Small intestine (tissue), 7 donors: ENCODE measurements at regions not wholly inside any gene's neighbourhood (a gene's known extent, or its start where the extent isn't known, plus 50 kb on each side); places are given as distances from the start of the nearest gene placed in this dataset.

Experiments used
- DNase-seq, 2 donors: peaks; one replicate each; pipeline versions ENCODE4 v3.0.0 to v3.0.0-alpha.2; 2013
- FAIRE-seq: peaks from 2 replicates; lab custom pipeline; 2012; peaks lifted over from hg19 to GRCh38; lab: Jason Lieb, UNC
- H3K27ac ChIP-seq, 3 donors: one replicate each; pipeline ENCODE4 v1.5.1; 2013; ENCODE audit warnings: low read length in 2 of 3, mild to moderate bottlenecking in 2 of 3, control low read depth in 1 of 3, inconsistent platforms in 1 of 3, low read depth in 1 of 3, moderate library complexity in 1 of 3
- H3K27me3 ChIP-seq, 3 donors: one replicate each; pipeline ENCODE4 v1.6.1; 2013; ENCODE audit warnings: low read length in 3 of 3, inconsistent platforms in 1 of 3; ENCODE audit not compliant: control insufficient read depth in 3 of 3, insufficient read depth in 3 of 3
- H3K36me3 ChIP-seq, 3 donors: one replicate each; pipeline ENCODE4 v1.6.1; 2013; ENCODE audit warnings: low read length in 3 of 3, inconsistent platforms in 1 of 3, low read depth in 1 of 3, mild to moderate bottlenecking in 1 of 3, moderate library complexity in 1 of 3; ENCODE audit not compliant: control insufficient read depth in 3 of 3, insufficient read depth in 2 of 3
- H3K4me1 ChIP-seq, 3 donors: one replicate each; pipeline ENCODE4 v1.6.1; 2013; ENCODE audit warnings: low read length in 2 of 3, inconsistent platforms in 1 of 3, low read depth in 1 of 3, mild to moderate bottlenecking in 1 of 3, moderate library complexity in 1 of 3; ENCODE audit not compliant: control insufficient read depth in 3 of 3, insufficient read depth in 2 of 3
- H3K4me3 ChIP-seq, 3 donors: one replicate each; pipeline ENCODE4 v1.5.1; 2013; ENCODE audit warnings: low read length in 3 of 3, control low read depth in 1 of 3, inconsistent platforms in 1 of 3, low read depth in 1 of 3, mild to moderate bottlenecking in 1 of 3, moderate library complexity in 1 of 3
- H3K9me3 ChIP-seq, 2 donors: one replicate each; pipeline ENCODE4 v1.6.1; 2013; ENCODE audit warnings: low read depth in 1 of 2, low read length in 1 of 2; ENCODE audit not compliant: control insufficient read depth in 2 of 2, insufficient read depth in 1 of 2
- WGBS, 3 donors: extraction: QIAGEN DNeasy Blood & Tissue Kit; methylation state at CpG; one replicate each; pipeline ENCODE4 v1.1.7; 2013; 5-methylcytosine and 5-hydroxymethylcytosine counted together
- donor health status: healthy with polysubstance abuse.
- donor health status: control.
- donor health status: control.
- donor health status: Bipolar disorder and iron deficiency.
- donor health status: healthy.

GRCh38 chr18:75527848-75528685 is 100.6 kb upstream of the SMIM21 start:
- H3K36me3 ChIP-seq, result no peaks in the 10 kb centered on the region
- whole genome bisulfite sequencing, 3 donors, result 78 to 86% (median 78%) methylated on average over 6 of the region's 6 CpGs
- no peaks in the 10 kb centered on the region for H3K27me3 ChIP-seq
- no peak overlapping the region for H3K4me3 ChIP-seq
- DNase-seq (no peak), FAIRE-seq (no peak)
- H3K27ac ChIP-seq, result no peak overlapping the region
- H3K9me3 ChIP-seq, result no peaks in the 10 kb centered on the region
- H3K4me1 ChIP-seq, result no peaks in the 10 kb centered on the region

GRCh38 chr18:75526038-75526437 is 98.5 kb upstream of the SMIM21 start:
- DNase-seq (no peak), FAIRE-seq (no peak)
- Histone ChIP-seq H3K27ac (no peak overlapping the region), H3K36me3 (no peaks in the 10 kb centered on the region), H3K4me1 (no peaks in the 10 kb centered on the region), H3K4me3 (no peak overlapping the region), H3K9me3 (no peaks in the 10 kb centered on the region), H3K27me3 (no peaks in the 10 kb centered on the region)
- 82 to 87% (median 84%) methylated on average over 6 of the region's 6 CpGs for WGBS, 3 donors

DNA sequence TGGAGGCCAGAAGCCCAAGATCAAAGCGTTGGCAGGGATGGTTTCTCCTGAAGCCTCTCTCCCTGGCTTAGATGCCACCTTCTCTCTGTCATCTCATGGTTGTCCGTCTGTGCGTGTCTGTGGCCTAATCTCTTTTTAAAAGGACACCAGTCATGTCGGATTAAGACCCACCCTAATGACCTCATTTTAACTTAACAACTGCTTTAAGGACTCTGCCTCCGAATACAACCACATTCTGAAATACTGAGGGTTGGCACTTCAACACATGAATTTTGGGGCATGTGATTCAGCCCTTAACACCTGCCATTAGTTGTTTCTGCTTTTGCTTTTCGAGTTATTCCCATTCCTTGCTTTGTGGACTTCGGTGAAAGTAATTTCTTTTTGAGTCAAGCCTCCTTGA is 97.8 kb upstream of the SMIM21 start:
- Histone ChIP-seq H3K27ac (no peak overlapping the region), H3K36me3 (no peaks in the 10 kb centered on the region), H3K9me3 (no peaks in the 10 kb centered on the region), H3K4me1 (no peaks in the 10 kb centered on the region), H3K4me3 (no peak overlapping the region), H3K27me3 (no peaks in the 10 kb centered on the region)
- WGBS, 3 donors, result 79 to 88% (median 84%) methylated on average over 7 of the region's 7 CpGs
- FAIRE-seq, result no peak
- DNase-seq, result no peak

DNA sequence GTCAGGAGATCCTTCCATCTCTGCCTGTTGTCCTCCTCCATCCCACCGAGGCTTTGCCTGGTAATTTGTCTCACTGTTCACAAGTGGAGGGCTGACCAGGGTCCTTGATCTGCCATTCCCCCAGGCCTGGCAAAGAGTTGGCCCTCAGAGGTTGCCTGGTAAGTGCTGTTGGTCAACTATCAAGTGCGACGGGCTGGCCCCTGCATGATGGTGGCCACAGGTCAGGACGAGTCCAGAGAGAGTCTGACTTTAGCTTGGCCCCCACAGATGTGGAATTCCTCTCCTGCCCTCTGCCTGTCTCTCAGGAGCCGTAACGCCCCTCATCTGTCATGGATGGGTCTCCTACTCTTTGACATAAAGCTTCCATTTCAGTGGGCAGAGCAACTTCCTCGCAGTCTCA is 97.3 kb upstream of the SMIM21 start:
- no peak for DNase-seq
- H3K4me1 ChIP-seq, result no peaks in the 10 kb centered on the region
- H3K4me3 ChIP-seq, result no peak overlapping the region
- no peak for FAIRE-seq
- WGBS, 3 donors, result 79 to 89% (median 84%) methylated on average over 7 of the region's 7 CpGs
- no peaks in the 10 kb centered on the region for H3K27me3 ChIP-seq
- H3K27ac ChIP-seq, result no peak overlapping the region
- no peaks in the 10 kb centered on the region for H3K9me3 ChIP-seq
- H3K36me3 ChIP-seq, result no peaks in the 10 kb centered on the region

DNA sequence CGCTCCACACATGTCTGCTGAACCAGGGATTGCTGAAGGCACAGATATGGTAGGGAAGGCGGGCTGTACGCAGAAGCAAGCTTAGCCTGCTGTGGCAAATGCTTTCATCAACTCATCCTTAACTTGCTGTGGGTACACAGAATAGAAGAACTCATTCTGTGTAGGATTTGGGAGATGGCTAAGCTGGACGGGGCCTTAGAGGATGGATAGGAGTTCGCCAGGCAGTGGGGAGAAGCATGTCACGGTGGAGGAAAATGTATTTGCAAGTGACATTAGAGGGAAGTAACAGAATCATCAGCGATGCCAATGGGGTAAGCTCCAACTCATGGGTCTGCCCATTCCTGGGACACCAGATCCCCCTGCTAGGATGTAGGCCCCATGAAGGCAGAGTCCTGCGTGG is 96.7 kb upstream of the SMIM21 start:
- WGBS, 3 donors, result 86 to 90% (median 89%) methylated on average over 8 of the region's 8 CpGs

GRCh38 chr18:75521816-75522215 is 94.3 kb upstream of the SMIM21 start:
- no peaks in the 10 kb centered on the region for H3K36me3 ChIP-seq
- no peak overlapping the region for H3K27ac ChIP-seq
- DNase-seq (no peak), FAIRE-seq (no peak)
- no peaks in the 10 kb centered on the region for H3K27me3 ChIP-seq
- H3K9me3 ChIP-seq, result no peaks in the 10 kb centered on the region
- no peaks in the 10 kb centered on the region for H3K4me1 ChIP-seq
- H3K4me3 ChIP-seq, result no peak overlapping the region
- 78 to 79% (median 78%) methylated on average over 12 of the region's 12 CpGs for WGBS, 3 donors

More for the DNA sequence above, 96.7 kb upstream of the SMIM21 start:
- DNase-seq, result no peak
- no peaks in the 10 kb centered on the region for H3K4me1 ChIP-seq
- H3K27me3 ChIP-seq, result no peaks in the 10 kb centered on the region
- no peaks in the 10 kb centered on the region for H3K36me3 ChIP-seq
- H3K4me3 ChIP-seq, result no peak overlapping the region
- H3K27ac ChIP-seq, result no peak overlapping the region
- no peaks in the 10 kb centered on the region for H3K9me3 ChIP-seq
- no peak for FAIRE-seq

DNA sequence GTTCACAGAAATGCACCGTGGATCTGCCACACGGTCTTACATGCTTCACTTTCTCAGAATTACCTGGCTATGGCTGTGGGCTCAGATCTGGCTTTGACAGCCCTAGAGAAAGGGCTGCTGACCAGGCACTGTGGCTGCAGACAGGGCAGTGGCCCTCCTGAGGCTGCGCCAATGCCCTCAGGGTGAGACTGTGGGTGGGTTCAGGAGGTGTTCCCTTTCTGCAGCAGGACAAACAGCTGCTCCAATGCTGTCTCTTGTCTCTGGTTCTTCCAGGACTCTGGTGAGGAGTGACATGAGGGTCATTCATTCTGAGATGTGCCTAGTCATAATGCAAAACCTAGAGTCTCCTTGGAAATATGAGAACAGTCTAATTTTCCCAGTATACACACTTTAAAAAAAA is 90.5 kb upstream of the SMIM21 start:
- no peak overlapping the region for H3K27ac ChIP-seq
- no peaks in the 10 kb centered on the region for H3K27me3 ChIP-seq
- H3K4me1 ChIP-seq, result no peaks in the 10 kb centered on the region
- no peak overlapping the region for H3K4me3 ChIP-seq
- no peaks in the 10 kb centered on the region for H3K36me3 ChIP-seq
- WGBS, 3 donors, result 87 to 91% (median 88%) methylated on average over 3 of the region's 3 CpGs
- peaks cover 0 to 5% of the 10 kb centered on the region in 2 donors for H3K9me3 ChIP-seq
- no peak for DNase-seq
- FAIRE-seq, result no peak

- Histone ChIP-seq H3K9me3 (peaks cover 0 to 5% of the 10 kb centered on the region in 2 donors), H3K36me3 (no peaks in the 10 kb centered on the region), H3K4me1 (no peaks in the 10 kb centered on the region), H3K27me3 (no peaks in the 10 kb centered on the region), H3K27ac (no peak overlapping the region), H3K4me3 (no peak overlapping the region)
- WGBS, 3 donors, result 81 to 92% (median 84%) methylated on average over 3 of the region's 3 CpGs
- FAIRE-seq (no peak), DNase-seq (no peak)
Measured at GRCh38 chr18:75517286-75517685, 89.8 kb upstream of the SMIM21 start.

DNA sequence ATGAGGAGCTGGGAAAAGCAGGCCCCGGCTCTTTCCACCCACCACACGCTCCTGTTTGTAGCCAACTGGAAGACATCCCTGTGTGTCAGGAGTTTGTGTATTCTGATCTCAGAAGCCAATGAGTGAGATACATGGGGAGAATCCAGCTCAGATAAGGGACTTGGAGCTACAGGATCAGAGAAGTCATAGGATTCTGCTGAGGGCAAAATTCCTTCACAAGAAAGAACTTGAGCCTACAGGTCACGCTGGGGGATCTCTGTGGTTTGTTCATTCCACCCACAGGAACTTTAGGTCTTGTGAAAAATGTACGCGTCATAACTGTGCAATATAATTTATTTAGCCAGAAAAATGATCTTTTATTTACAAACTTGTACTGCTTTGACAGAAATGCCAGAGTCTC is 80.1 kb upstream of the SMIM21 start:
- Histone ChIP-seq H3K36me3 (no peaks in the 10 kb centered on the region), H3K9me3 (peaks cover 0 to 5% of the 10 kb centered on the region in 2 donors), H3K27me3 (peaks cover 0 to 3% (median 0%) of the 10 kb centered on the region in 3 donors), H3K4me3 (no peak overlapping the region), H3K4me1 (no peaks in the 10 kb centered on the region), H3K27ac (no peak overlapping the region)
- no peak for FAIRE-seq
- no peak for DNase-seq
- WGBS, 3 donors, result 86 to 92% (median 91%) methylated on average over 5 of the region's 5 CpGs
